Fibroblast of mammary gland (primary cell): ENCODE measurements at regions not wholly inside any gene's neighbourhood (a gene's known extent, or its start where the extent isn't known, plus 50 kb on each side); places are given as distances from the start of the nearest gene placed in this dataset.

ENCODE experiments used
- DNase-seq: peaks from one replicate; pipeline ENCODE4 v3.0.0-alpha.2; 2010; ENCODE audit warnings: low read depth
- H3K4me3 ChIP-seq: 2 replicates; pipeline ENCODE4 v1.5.1; 2011; ENCODE audit warnings: low read depth, mild to moderate bottlenecking, low read length, moderate library complexity; ENCODE audit not compliant: control insufficient read depth
- CTCF ChIP-seq: conservative IDR thresholded peaks from 2 replicates; pipeline ENCODE4 v1.5.1; 2011; ENCODE audit warnings: low read depth, low read length, inconsistent platforms; ENCODE audit not compliant: control insufficient read depth, insufficient read depth

GRCh38 chr13:21853779-21854178 is 182.9 kb downstream of the FGF9 start:
- no peak for DNase-seq
- H3K4me3 ChIP-seq, result no peak overlapping the region
- TF ChIP-seq CTCF, result no peak

- TF ChIP-seq CTCF, result no peak
- no peak overlapping the region for H3K4me3 ChIP-seq
- DNase-seq, result no peak
Observed at GRCh38 chr13:21868823-21869222, 197.9 kb downstream of the FGF9 start.

- DNase-seq, result no peak
- H3K4me3 ChIP-seq, result no peak overlapping the region
- no peak for TF ChIP-seq CTCF
Observed at GRCh38 chr13:21871382-21871781, 200.5 kb downstream of the FGF9 start.

GRCh38 chr13:21871919-21872318 is 201.0 kb downstream of the FGF9 start:
- no peak for DNase-seq
- no peak for TF ChIP-seq CTCF

GRCh38 chr13:21872795-21873194 is 201.9 kb downstream of the FGF9 start:
- H3K4me3 ChIP-seq, result no peak overlapping the region
- no peak for TF ChIP-seq CTCF
- no peak for DNase-seq

More at GRCh38 chr13:21871919-21872318, 201.0 kb downstream of the FGF9 start:
- no peak overlapping the region for H3K4me3 ChIP-seq

- no peak for DNase-seq
- TF ChIP-seq CTCF, result no peak
Observed at GRCh38 chr13:21875116-21875515, 204.2 kb downstream of the FGF9 start.

GRCh38 chr13:21879263-21879914 is 208.5 kb downstream of the FGF9 start:
- DNase-seq, result no peak
- H3K4me3 ChIP-seq, result no peak overlapping the region
- no peak for TF ChIP-seq CTCF

More at GRCh38 chr13:21875116-21875515, 204.2 kb downstream of the FGF9 start:
- H3K4me3 ChIP-seq, result no peak overlapping the region
